ENCODE measurements at regions not wholly inside any gene's neighbourhood (a gene's known extent, or its start where the extent isn't known, plus 50 kb on each side); places are given as distances from the start of the nearest gene placed in this dataset.

GRCh38 chr6:122214605-122215318 is 184.7 kb upstream of the HSF2 start:
- no peaks in the 10 kb centered on the region for H3K9me3 ChIP-seq (ENCODE audit: control insufficient read depth in 2 of 3, insufficient read depth in 1 of 3, low read length in 3 of 3)
- H3K9ac ChIP-seq (ENCODE audit: low read length in 3 of 3) = no peak overlapping the region
- DNase-seq (no peak), FAIRE-seq (no peak)
- intact Hi-C loops (cut with DNase I) = no loop called here
- no peak overlapping the region for H3K27ac ChIP-seq (ENCODE audit: low read depth in 2 of 2, low read length in 2 of 2)
- no peaks in the 10 kb centered on the region for H3K27me3 ChIP-seq (ENCODE audit: control insufficient read depth, insufficient read depth, low read length)
- no peaks in the 10 kb centered on the region for H3K36me3 ChIP-seq (ENCODE audit: control insufficient read depth in 2 of 3, insufficient read depth in 3 of 3, low read length in 3 of 3)
- no peak overlapping the region for H3K4me3 ChIP-seq (ENCODE audit: low read length in 3 of 3)
- no peaks in the 10 kb centered on the region for H3K4me1 ChIP-seq (ENCODE audit: control insufficient read depth in 2 of 3, insufficient read depth in 2 of 3, low read depth in 1 of 3, low read length in 3 of 3)
- TF ChIP-seq, protein P1, sequence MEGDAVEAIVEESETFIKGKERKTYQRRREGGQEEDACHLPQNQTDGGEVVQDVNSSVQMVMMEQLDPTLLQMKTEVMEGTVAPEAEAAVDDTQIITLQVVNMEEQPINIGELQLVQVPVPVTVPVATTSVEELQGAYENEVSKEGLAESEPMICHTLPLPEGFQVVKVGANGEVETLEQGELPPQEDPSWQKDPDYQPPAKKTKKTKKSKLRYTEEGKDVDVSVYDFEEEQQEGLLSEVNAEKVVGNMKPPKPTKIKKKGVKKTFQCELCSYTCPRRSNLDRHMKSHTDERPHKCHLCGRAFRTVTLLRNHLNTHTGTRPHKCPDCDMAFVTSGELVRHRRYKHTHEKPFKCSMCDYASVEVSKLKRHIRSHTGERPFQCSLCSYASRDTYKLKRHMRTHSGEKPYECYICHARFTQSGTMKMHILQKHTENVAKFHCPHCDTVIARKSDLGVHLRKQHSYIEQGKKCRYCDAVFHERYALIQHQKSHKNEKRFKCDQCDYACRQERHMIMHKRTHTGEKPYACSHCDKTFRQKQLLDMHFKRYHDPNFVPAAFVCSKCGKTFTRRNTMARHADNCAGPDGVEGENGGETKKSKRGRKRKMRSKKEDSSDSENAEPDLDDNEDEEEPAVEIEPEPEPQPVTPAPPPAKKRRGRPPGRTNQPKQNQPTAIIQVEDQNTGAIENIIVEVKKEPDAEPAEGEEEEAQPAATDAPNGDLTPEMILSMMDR (IDR thresholded peaks at IDR 0.05; ENCODE audit: borderline replicate concordance, extremely low read depth, insufficient read depth) = no peak

GRCh38 chr6:122220254-122220653 is 179.2 kb upstream of the HSF2 start:
- H3K9ac ChIP-seq (ENCODE audit: low read length in 3 of 3) = no peak overlapping the region
- H3K27ac ChIP-seq (ENCODE audit: low read depth in 2 of 2, low read length in 2 of 2) = no peak overlapping the region
- no peaks in the 10 kb centered on the region for H3K36me3 ChIP-seq (ENCODE audit: control insufficient read depth in 2 of 3, insufficient read depth in 3 of 3, low read length in 3 of 3)
- DNase-seq (no peak), FAIRE-seq (no peak)
- H3K4me3 ChIP-seq (ENCODE audit: low read length in 3 of 3) = no peak overlapping the region
- TF ChIP-seq, protein P1 (IDR thresholded peaks at IDR 0.05; ENCODE audit: borderline replicate concordance, extremely low read depth, insufficient read depth) = no peak
- intact Hi-C loops (cut with DNase I) = no loop called here
- no peaks in the 10 kb centered on the region for H3K4me1 ChIP-seq (ENCODE audit: control insufficient read depth in 2 of 3, insufficient read depth in 2 of 3, low read depth in 1 of 3, low read length in 3 of 3)
- H3K27me3 ChIP-seq (ENCODE audit: control insufficient read depth, insufficient read depth, low read length) = no peaks in the 10 kb centered on the region
- no peaks in the 10 kb centered on the region for H3K9me3 ChIP-seq (ENCODE audit: control insufficient read depth in 2 of 3, insufficient read depth in 1 of 3, low read length in 3 of 3)

GRCh38 chr6:122222761-122223160 is 176.7 kb upstream of the HSF2 start:
- FAIRE-seq (no peak), DNase-seq (no peak)
- H3K36me3 ChIP-seq (ENCODE audit: control insufficient read depth in 2 of 3, insufficient read depth in 3 of 3, low read length in 3 of 3) = no peaks in the 10 kb centered on the region
- no peaks in the 10 kb centered on the region for H3K4me1 ChIP-seq (ENCODE audit: control insufficient read depth in 2 of 3, insufficient read depth in 2 of 3, low read depth in 1 of 3, low read length in 3 of 3)
- H3K9ac ChIP-seq (ENCODE audit: low read length in 3 of 3) = no peak overlapping the region
- H3K4me3 ChIP-seq (ENCODE audit: low read length in 3 of 3) = no peak overlapping the region
- H3K27ac ChIP-seq (ENCODE audit: low read depth in 2 of 2, low read length in 2 of 2) = no peak overlapping the region
- H3K9me3 ChIP-seq (ENCODE audit: control insufficient read depth in 2 of 3, insufficient read depth in 1 of 3, low read length in 3 of 3) = no peaks in the 10 kb centered on the region
- H3K27me3 ChIP-seq (ENCODE audit: control insufficient read depth, insufficient read depth, low read length) = no peaks in the 10 kb centered on the region
- intact Hi-C loops (cut with DNase I) = no loop called here
- TF ChIP-seq, protein P1 (IDR thresholded peaks at IDR 0.05; ENCODE audit: borderline replicate concordance, extremely low read depth, insufficient read depth) = no peak

DNA sequence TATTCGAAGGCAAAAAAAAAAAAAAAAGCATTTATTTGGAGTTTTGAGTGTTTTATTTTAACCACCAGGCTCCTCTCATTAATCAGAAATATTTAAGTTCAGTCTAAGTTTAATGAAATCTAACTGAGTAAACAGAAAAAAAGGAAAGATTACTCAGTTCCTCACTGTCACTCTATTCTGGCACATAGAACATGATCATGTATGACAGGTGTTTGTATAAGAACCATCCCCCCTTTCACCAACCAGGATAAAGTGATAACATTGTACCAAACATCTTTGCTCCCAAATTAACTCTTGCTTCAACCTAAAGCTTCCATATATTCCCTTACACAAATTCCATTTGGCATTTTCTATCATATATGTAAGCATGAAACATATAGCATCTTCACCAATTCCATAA is 176.2 kb upstream of the HSF2 start:
- Histone ChIP-seq H3K9me3 (ENCODE audit: control insufficient read depth in 2 of 3, insufficient read depth in 1 of 3, low read length in 3 of 3) (no peaks in the 10 kb centered on the region), H3K4me3 (ENCODE audit: low read length in 3 of 3) (no peak overlapping the region), H3K36me3 (ENCODE audit: control insufficient read depth in 2 of 3, insufficient read depth in 3 of 3, low read length in 3 of 3) (no peaks in the 10 kb centered on the region), H3K27me3 (ENCODE audit: control insufficient read depth, insufficient read depth, low read length) (no peaks in the 10 kb centered on the region), H3K4me1 (ENCODE audit: control insufficient read depth in 2 of 3, insufficient read depth in 2 of 3, low read depth in 1 of 3, low read length in 3 of 3) (no peaks in the 10 kb centered on the region), H3K27ac (ENCODE audit: low read depth in 2 of 2, low read length in 2 of 2) (no peak overlapping the region), H3K9ac (ENCODE audit: low read length in 3 of 3) (no peak overlapping the region)
- FAIRE-seq (no peak), DNase-seq (no peak)
- intact Hi-C loops (cut with DNase I) = no loop called here
- TF ChIP-seq, protein P1 (IDR thresholded peaks at IDR 0.05; ENCODE audit: borderline replicate concordance, extremely low read depth, insufficient read depth) = no peak
